ENCODE measurements at regions not wholly inside any gene's neighbourhood (a gene's known extent, or its start where the extent isn't known, plus 50 kb on each side); places are given as distances from the start of the nearest gene placed in this dataset.

- TF ChIP-seq CTCF (IDR thresholded peaks at IDR 0.05) (no peak), POLR2A (IDR thresholded peaks at IDR 0.05) (no peak)
These were observed 188.9 kb downstream of the RHOU start for GRCh38 chr1:228923973-228924686.
